Esophagus muscularis mucosa (tissue), 4 donors: ENCODE measurements at regions not wholly inside any gene's neighbourhood (a gene's known extent, or its start where the extent isn't known, plus 50 kb on each side); places are given as distances from the start of the nearest gene placed in this dataset.

ENCODE experiments used
- DNase-seq: peaks from one replicate; pipeline ENCODE4 v3.0.0-alpha.2; 2017; ENCODE audit errors: extremely low spot score
- H3K27ac ChIP-seq, 4 donors: fragments of 200-600 bp; sonication (generic); replicated peaks in 1 of 4; 1 replicate in 3 of 4; 2 replicates in 1 of 4; pipeline ENCODE4 v1.5.1; 2016 to 2019; ENCODE audit warnings: mild to moderate bottlenecking in 1 of 4
- H3K27me3 ChIP-seq, 4 donors: fragments of 200-600 bp; sonication (generic); one replicate each; pipeline versions ENCODE4 v1.5.1 to v1.6.0; 2016 to 2019
- H3K36me3 ChIP-seq, 4 donors: fragments of 200-600 bp; sonication (generic); one replicate each; pipeline ENCODE4 v1.5.1; 2016 to 2019
- H3K4me1 ChIP-seq, 4 donors: fragments of 200-600 bp; sonication (generic); one replicate each; pipeline ENCODE4 v1.5.1; 2016 to 2019
- H3K4me3 ChIP-seq, 4 donors: fragments of 200-600 bp; sonication (generic); 1 replicate in 2 of 4; 2 replicates in 2 of 4; pipeline ENCODE4 v1.5.1; 2016 to 2019; ENCODE audit warnings: mild to moderate bottlenecking in 4 of 4, moderate library complexity in 1 of 4
- H3K9me3 ChIP-seq, 4 donors: fragments of 200-600 bp; sonication (generic); 1 replicate in 3 of 4; 2 replicates in 1 of 4; pipeline ENCODE4 v1.5.1; 2016 to 2019
- CTCF ChIP-seq, 3 experiments: fragments of 200-600 bp in 2 of 3; fragments of 450-650 bp in 1 of 3; sonication (generic) in 2 of 3; IDR thresholded peaks; one replicate each; pipeline ENCODE4 v1.5.1; 2017 to 2019; ENCODE audit warnings: antibody characterized with exemption in 3 of 3, mild to moderate bottlenecking in 2 of 3, moderate library complexity in 1 of 3
- EP300 ChIP-seq: sonication (generic); formaldehyde crosslinking; IDR thresholded peaks from one replicate; pipeline ENCODE4 v1.6.1; 2017; ENCODE audit warnings: antibody characterized with exemption
- POLR2A ChIP-seq: fragments of 450-650 bp; IDR thresholded peaks from one replicate; pipeline ENCODE4 v1.6.1; 2017; ENCODE audit warnings: antibody characterized with exemption, moderate library complexity, mild to moderate bottlenecking, low read depth
- POLR2AphosphoS5 ChIP-seq, 2 donors: sonication (generic); formaldehyde crosslinking; IDR thresholded peaks; one replicate each; pipeline ENCODE4 v1.6.1; 2017; ENCODE audit warnings: antibody characterized with exemption in 2 of 2
- WGBS: methylation state at CpG from one replicate; pipeline ENCODE4 v1.1.5; 2018; 5-methylcytosine and 5-hydroxymethylcytosine counted together
- intact Hi-C: fragments of 100-400 bp; cut with DNase I; formaldehyde crosslinking; loops from one replicate; pipeline ENCODE4 v1.15.1; 2023

GRCh38 chr20:60345106-60345505 lies 386.9 kb downstream of the CDH26 start:
- Histone ChIP-seq H3K27me3 (peaks cover 0 to 6% (median 0%) of the 10 kb centered on the region in 4 donors), H3K4me3 (no peak overlapping the region), H3K4me1 (no peaks in the 10 kb centered on the region), H3K9me3 (no peaks in the 10 kb centered on the region), H3K36me3 (no peaks in the 10 kb centered on the region), H3K27ac (no peak overlapping the region)
- WGBS: 67% methylated on average over 5 of the region's 5 CpGs
- no peak for TF ChIP-seq POLR2AphosphoS5 (IDR thresholded peaks at IDR 0.05)
- TF ChIP-seq POLR2A: no peak
- no peak for TF ChIP-seq CTCF (IDR thresholded peaks at IDR 0.05)
- no peak for TF ChIP-seq EP300
- intact Hi-C loops: no loop called here
- no peak for DNase-seq

GRCh38 chr20:60349418-60349817 lies 391.2 kb downstream of the CDH26 start:
- Histone ChIP-seq H3K36me3 (no peaks in the 10 kb centered on the region), H3K27me3 (peaks cover 0 to 6% (median 0%) of the 10 kb centered on the region in 4 donors), H3K27ac (no peak overlapping the region), H3K4me3 (no peak overlapping the region), H3K4me1 (no peaks in the 10 kb centered on the region), H3K9me3 (no peaks in the 10 kb centered on the region)
- TF ChIP-seq POLR2A (no peak), CTCF (IDR thresholded peaks at IDR 0.05) (no peak), POLR2AphosphoS5 (IDR thresholded peaks at IDR 0.05) (no peak)
- DNase-seq: no peak
- 88% methylated on average over 11 of the region's 11 CpGs for WGBS
- intact Hi-C loops: no loop called here

GRCh38 chr20:60352017-60352416 lies 393.8 kb downstream of the CDH26 start:
- no peak for TF ChIP-seq POLR2A
- no peak for TF ChIP-seq CTCF (IDR thresholded peaks at IDR 0.05)
- TF ChIP-seq POLR2AphosphoS5 (IDR thresholded peaks at IDR 0.05): no peak
- TF ChIP-seq EP300: no peak
- WGBS: 91% methylated on average over 2 of the region's 2 CpGs
- Histone ChIP-seq H3K4me1 (no peaks in the 10 kb centered on the region), H3K4me3 (no peak overlapping the region), H3K9me3 (no peaks in the 10 kb centered on the region), H3K27me3 (peaks cover 0 to 6% (median 0%) of the 10 kb centered on the region in 4 donors), H3K27ac (no peak overlapping the region), H3K36me3 (no peaks in the 10 kb centered on the region)
- intact Hi-C loops: no loop called here
- no peak for DNase-seq

- H3K27me3 ChIP-seq: peaks cover 0 to 6% (median 0%) of the 10 kb centered on the region in 4 donors
- intact Hi-C loops: no loop called here
- DNase-seq: no peak
- TF ChIP-seq POLR2A (no peak), EP300 (no peak), POLR2AphosphoS5 (IDR thresholded peaks at IDR 0.05) (no peak), CTCF (IDR thresholded peaks at IDR 0.05) (no peak)
- H3K4me3 ChIP-seq: no peak overlapping the region
- H3K27ac ChIP-seq: no peak overlapping the region
- no peaks in the 10 kb centered on the region for H3K4me1 ChIP-seq
- no peaks in the 10 kb centered on the region for H3K9me3 ChIP-seq
- 86% methylated on average over 2 of the region's 6 CpGs for WGBS
- no peaks in the 10 kb centered on the region for H3K36me3 ChIP-seq
Observed at GRCh38 chr20:60352596-60352995, 394.4 kb downstream of the CDH26 start.

- Histone ChIP-seq H3K36me3 (no peaks in the 10 kb centered on the region), H3K9me3 (no peaks in the 10 kb centered on the region), H3K27ac (no peak overlapping the region), H3K4me3 (no peak overlapping the region), H3K4me1 (no peaks in the 10 kb centered on the region), H3K27me3 (peaks cover 0 to under 1% (median 0%) of the 10 kb centered on the region in 4 donors)
- no peak for DNase-seq
- intact Hi-C loops: no loop called here
- TF ChIP-seq POLR2AphosphoS5 (IDR thresholded peaks at IDR 0.05) (no peak), EP300 (no peak), CTCF (IDR thresholded peaks at IDR 0.05) (no peak), POLR2A (no peak)
- WGBS: 81% methylated on average over 5 of the region's 5 CpGs
Observed at GRCh38 chr20:60354024-60354580, 395.9 kb downstream of the CDH26 start.
